Skeletal muscle satellite cell (primary cell): ENCODE measurements at regions not wholly inside any gene's neighbourhood (a gene's known extent, or its start where the extent isn't known, plus 50 kb on each side); places are given as distances from the start of the nearest gene placed in this dataset.
"Not testable (repeated sequence)": the region's sequence is repeated elsewhere in the genome, so short reads cannot be mapped to it uniquely, and the experiment has no call there.

Source experiments
- H3K27me3 ChIP-seq: 2 replicates; pipeline ENCODE4 v1.7.0; 2013; ENCODE audit warnings: low read length; ENCODE audit not compliant: control insufficient read depth, insufficient read depth
- H3K36me3 ChIP-seq: 2 replicates; pipeline ENCODE4 v1.7.0; 2013; ENCODE audit warnings: mild to moderate bottlenecking, control low read depth, low read length; ENCODE audit not compliant: insufficient read depth
- H3K4me1 ChIP-seq: 2 replicates; pipeline ENCODE4 v1.7.0; 2013; ENCODE audit warnings: low read length; ENCODE audit not compliant: control insufficient read depth, insufficient read depth
- H3K4me2 ChIP-seq: 2 replicates; pipeline ENCODE4 v1.7.0; 2013; ENCODE audit warnings: mild to moderate bottlenecking, low read length
- H3K4me3 ChIP-seq: 2 replicates; pipeline ENCODE4 v1.7.0; 2013; ENCODE audit warnings: low read length
- H3K9ac ChIP-seq: 2 replicates; pipeline ENCODE4 v1.7.0; 2013; ENCODE audit warnings: mild to moderate bottlenecking, low read depth, low read length, moderate library complexity
- H3K9me3 ChIP-seq: replicated peaks from 2 replicates; pipeline ENCODE4 v1.7.0; 2013; ENCODE audit warnings: mild to moderate bottlenecking, control low read depth, low read length

DNA sequence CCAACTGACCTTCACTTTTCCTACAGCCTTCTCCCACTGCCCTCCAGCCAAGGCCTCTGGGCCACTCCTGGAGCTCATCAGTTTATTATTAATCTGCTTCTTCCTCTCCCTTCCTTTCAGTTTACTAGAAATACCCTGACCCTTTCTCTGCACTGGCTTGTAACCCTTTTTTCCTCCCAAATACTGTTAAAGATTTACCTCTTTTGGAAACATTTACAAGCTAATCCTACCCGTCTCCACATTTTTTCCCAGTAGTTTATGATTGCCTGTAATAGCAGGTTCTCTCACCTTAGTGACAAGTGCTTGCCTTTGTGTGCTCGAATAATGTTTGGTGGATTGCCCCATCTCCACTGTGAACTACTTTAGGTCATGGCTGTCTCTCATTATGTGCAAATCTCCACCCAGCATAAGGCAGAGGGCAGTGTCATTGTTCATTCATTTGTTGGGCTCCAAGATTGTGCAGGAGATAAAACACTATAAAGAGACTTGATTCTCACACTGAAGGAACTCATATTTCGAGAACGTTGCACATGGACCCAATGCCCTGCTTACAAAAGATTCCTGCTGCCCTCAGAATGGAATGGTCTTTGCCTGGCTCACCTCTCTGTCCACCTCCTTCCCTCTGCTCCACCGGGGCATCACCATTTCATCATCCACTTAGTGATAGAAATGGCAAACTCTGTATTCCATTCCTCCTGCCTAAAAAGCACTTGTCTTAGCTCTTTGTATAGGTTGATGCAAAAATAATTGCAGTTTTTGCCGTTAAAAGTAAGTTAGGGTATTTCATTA is 491.1 kb downstream of the UTRN start:
- Histone ChIP-seq H3K4me2 (no peak overlapping the region), H3K9ac (no peak overlapping the region), H3K4me1 (no peaks in the 10 kb centered on the region), H3K27me3 (no peaks in the 10 kb centered on the region), H3K4me3 (no peak overlapping the region), H3K36me3 (peaks cover 12% of the 10 kb centered on the region), H3K9me3 (no peaks in the 10 kb centered on the region)

DNA sequence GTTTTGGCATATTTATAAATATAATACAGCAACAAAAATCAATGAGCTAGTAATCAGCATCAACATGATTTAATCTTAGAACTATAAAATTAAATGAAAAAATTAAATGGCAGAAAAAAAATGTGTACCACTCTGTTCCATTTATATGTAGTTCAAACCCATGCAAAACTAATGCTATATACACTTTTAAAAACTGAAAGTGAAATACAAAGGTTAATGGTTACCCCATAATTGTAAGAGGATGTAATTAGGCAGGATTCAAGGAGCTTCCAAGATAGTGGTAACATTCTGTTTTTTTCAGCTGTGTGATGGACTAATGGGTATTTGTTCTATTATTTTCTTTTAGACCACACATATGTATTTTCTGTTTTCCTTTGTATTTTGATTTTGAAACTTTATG is 492.1 kb downstream of the UTRN start:
- Histone ChIP-seq H3K4me3 (no peak overlapping the region), H3K4me1 (peaks cover 4% of the 10 kb centered on the region), H3K36me3 (peaks cover 12% of the 10 kb centered on the region), H3K9ac (no peak overlapping the region), H3K9me3 (no peaks in the 10 kb centered on the region), H3K4me2 (no peak overlapping the region), H3K27me3 (no peaks in the 10 kb centered on the region)

- Histone ChIP-seq H3K9ac (no peak overlapping the region), H3K36me3 (peaks cover 12% of the 10 kb centered on the region), H3K27me3 (no peaks in the 10 kb centered on the region), H3K4me3 (no peak overlapping the region), H3K4me2 (no peak overlapping the region), H3K4me1 (peaks cover 4% of the 10 kb centered on the region), H3K9me3 (no peaks in the 10 kb centered on the region)
These were observed 492.9 kb downstream of the UTRN start for GRCh38 chr6:144778056-144778455.

GRCh38 chr6:144778773-144779492 is 493.8 kb downstream of the UTRN start:
- Histone ChIP-seq H3K9ac (no peak overlapping the region), H3K4me2 (no peak overlapping the region), H3K36me3 (peaks cover 12% of the 10 kb centered on the region)

GRCh38 chr6:144781836-144782235 is 496.7 kb downstream of the UTRN start:
- H3K9me3 ChIP-seq = no peaks in the 10 kb centered on the region
- no peak overlapping the region for H3K4me2 ChIP-seq
- peaks cover 4% of the 10 kb centered on the region for H3K4me1 ChIP-seq

More at GRCh38 chr6:144778773-144779492, 493.8 kb downstream of the UTRN start:
- Histone ChIP-seq H3K4me3 (no peak overlapping the region), H3K4me1 (peaks cover 4% of the 10 kb centered on the region), H3K9me3 (no peaks in the 10 kb centered on the region), H3K27me3 (no peaks in the 10 kb centered on the region)

GRCh38 chr6:144782634-144783033 is 497.5 kb downstream of the UTRN start:
- H3K9ac ChIP-seq = no peak overlapping the region
- H3K27me3 ChIP-seq = no peaks in the 10 kb centered on the region
- H3K4me1 ChIP-seq = peaks cover 4% of the 10 kb centered on the region
- no peaks in the 10 kb centered on the region for H3K36me3 ChIP-seq
- H3K4me2 ChIP-seq = no peak overlapping the region
- no peaks in the 10 kb centered on the region for H3K9me3 ChIP-seq
- H3K4me3 ChIP-seq = no peak overlapping the region

More at GRCh38 chr6:144781836-144782235, 496.7 kb downstream of the UTRN start:
- Histone ChIP-seq H3K4me3 (no peak overlapping the region), H3K27me3 (no peaks in the 10 kb centered on the region), H3K36me3 (no peaks in the 10 kb centered on the region), H3K9ac (no peak overlapping the region)

DNA sequence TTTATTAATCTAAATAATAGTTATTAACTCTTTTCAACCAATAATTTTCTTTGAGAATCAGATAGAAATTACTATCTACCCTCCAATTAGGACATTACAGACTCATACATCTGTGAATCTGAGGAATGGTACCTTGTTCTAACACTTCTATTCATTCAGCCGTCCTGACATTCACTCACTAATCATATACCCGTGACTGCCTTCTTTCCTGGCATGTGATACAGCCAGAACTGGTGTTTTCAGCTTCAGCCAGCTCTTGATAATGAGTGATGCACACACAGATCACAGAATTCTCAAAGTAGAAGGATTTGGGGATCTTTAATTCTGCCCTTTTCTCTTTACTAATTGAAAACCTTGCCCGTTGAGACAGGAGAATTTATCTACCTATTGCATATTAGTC is 499.9 kb downstream of the UTRN start:
- Histone ChIP-seq H3K4me3 (no peak overlapping the region), H3K9me3 (no peaks in the 10 kb centered on the region), H3K9ac (no peak overlapping the region), H3K36me3 (no peaks in the 10 kb centered on the region), H3K4me2 (no peak overlapping the region), H3K4me1 (peaks cover 4% of the 10 kb centered on the region), H3K27me3 (no peaks in the 10 kb centered on the region)

DNA sequence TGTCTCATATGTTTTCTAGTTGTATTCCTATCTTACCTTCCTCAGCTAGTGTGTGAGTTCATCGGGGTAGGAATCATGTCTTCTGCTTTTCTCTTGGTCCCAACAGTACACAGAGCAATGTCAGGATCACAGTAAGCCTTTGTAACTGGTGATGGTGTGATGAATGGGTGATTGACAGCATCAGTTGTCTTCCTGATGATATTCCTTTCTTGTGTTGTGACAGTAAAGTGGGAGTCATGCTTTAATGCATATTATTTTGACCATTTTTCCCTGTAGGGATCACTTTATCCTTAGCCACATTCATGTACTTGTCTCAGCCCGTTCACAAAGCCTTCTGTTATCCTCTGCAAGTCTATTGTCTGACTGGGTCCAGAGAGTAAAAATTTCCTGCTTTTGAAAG is 501.7 kb downstream of the UTRN start:
- H3K4me1 ChIP-seq = peaks cover 1% of the 10 kb centered on the region
- no peaks in the 10 kb centered on the region for H3K9me3 ChIP-seq
- H3K27me3 ChIP-seq = no peaks in the 10 kb centered on the region
- no peak overlapping the region for H3K9ac ChIP-seq
- H3K4me3 ChIP-seq = no peak overlapping the region
- H3K36me3 ChIP-seq = peaks cover 6% of the 10 kb centered on the region
- no peak overlapping the region for H3K4me2 ChIP-seq

DNA sequence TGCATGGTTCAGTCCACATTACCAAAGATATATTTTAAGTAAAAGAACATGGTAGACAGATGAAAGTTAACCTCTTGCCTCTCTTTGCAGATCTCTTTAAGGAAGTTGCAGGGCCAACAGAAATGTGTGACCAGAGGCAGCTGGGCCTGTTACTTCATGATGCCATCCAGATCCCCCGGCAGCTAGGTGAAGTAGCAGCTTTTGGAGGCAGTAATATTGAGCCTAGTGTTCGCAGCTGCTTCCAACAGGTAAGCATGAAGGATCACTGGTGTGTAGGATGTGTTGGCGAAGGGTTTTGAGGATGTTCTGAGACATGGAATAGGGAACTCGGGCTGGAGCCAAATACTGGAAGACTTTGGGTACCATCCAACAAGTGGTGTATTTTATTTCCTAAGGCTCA is 508.6 kb downstream of the UTRN start:
- H3K9me3 ChIP-seq = no peaks in the 10 kb centered on the region
- H3K4me2 ChIP-seq = no peak overlapping the region
- H3K9ac ChIP-seq = no peak overlapping the region
- H3K27me3 ChIP-seq = no peaks in the 10 kb centered on the region
- peaks cover 14% of the 10 kb centered on the region for H3K4me1 ChIP-seq
- no peak overlapping the region for H3K4me3 ChIP-seq
- H3K36me3 ChIP-seq = peaks cover 6% of the 10 kb centered on the region

DNA sequence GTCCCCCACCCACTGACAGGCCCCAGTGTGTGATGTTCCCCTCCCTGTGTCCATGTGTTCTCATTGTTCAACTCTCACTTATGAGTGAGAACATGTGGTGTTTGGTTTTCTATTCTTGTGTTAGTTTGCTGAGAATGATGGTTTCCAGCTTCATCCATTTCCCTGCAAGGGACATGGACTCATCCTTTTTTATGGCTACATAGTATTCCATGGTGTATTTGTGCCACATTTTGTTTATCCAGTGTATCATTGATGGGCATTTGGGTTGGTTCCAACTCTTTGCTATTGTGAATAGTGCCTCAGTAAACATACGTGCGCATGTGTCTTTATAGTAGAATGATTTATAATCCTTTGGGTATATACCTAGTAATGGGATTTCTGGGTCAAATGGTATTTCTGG is 509.9 kb downstream of the UTRN start:
- H3K27me3 ChIP-seq, H3K4me3 ChIP-seq, H3K36me3 ChIP-seq, H3K4me2 ChIP-seq, H3K9ac ChIP-seq, H3K9me3 ChIP-seq: not testable (repeated sequence)
- H3K4me1 ChIP-seq = peaks cover 15% of the 10 kb centered on the region

DNA sequence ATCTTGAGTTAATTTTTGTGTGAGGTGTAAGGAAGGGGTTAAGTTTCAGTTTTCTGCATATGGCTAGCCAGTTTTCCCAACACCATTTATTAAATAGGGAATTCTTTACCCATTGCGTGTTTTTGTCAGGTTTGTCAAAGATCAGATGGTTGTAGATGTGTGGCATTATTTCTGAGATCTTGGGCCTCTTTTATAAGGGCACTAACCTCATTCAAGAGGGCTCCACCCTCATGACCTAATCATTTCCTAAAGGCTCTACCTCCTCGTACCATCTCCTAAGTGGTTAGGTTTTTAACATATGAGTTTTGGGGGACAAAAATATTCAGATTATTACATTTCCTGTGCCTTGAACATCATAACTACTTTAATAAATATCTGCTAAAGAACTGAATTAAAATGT is 510.9 kb downstream of the UTRN start:
- no peak overlapping the region for H3K9ac ChIP-seq
- no peaks in the 10 kb centered on the region for H3K9me3 ChIP-seq
- H3K4me1 ChIP-seq = peaks cover 15% of the 10 kb centered on the region
- H3K36me3 ChIP-seq = peaks cover 4% of the 10 kb centered on the region
- H3K4me2 ChIP-seq = no peak overlapping the region
- no peak overlapping the region for H3K4me3 ChIP-seq
- no peaks in the 10 kb centered on the region for H3K27me3 ChIP-seq
